NB4 (cell line): ENCODE measurements at regions not wholly inside any gene's neighbourhood (a gene's known extent, or its start where the extent isn't known, plus 50 kb on each side); places are given as distances from the start of the nearest gene placed in this dataset.

ENCODE experiments used
- MAX ChIP-seq: IDR thresholded peaks from 2 replicates; pipeline ENCODE4 v1.6.1; 2011; ENCODE audit warnings: low read depth, low read length
- POLR2A ChIP-seq: IDR thresholded peaks from 2 replicates; pipeline ENCODE4 v1.6.1; 2011; ENCODE audit warnings: mild to moderate bottlenecking; ENCODE audit not compliant: insufficient read length; ENCODE audit errors: extremely low read depth
- TF ChIP-seq, protein P1 (sequence below): IDR thresholded peaks from one replicate; pipeline ENCODE4 v1.5.1; 2012; ENCODE audit warnings: low read depth, low read length

- TF ChIP-seq, protein P1, sequence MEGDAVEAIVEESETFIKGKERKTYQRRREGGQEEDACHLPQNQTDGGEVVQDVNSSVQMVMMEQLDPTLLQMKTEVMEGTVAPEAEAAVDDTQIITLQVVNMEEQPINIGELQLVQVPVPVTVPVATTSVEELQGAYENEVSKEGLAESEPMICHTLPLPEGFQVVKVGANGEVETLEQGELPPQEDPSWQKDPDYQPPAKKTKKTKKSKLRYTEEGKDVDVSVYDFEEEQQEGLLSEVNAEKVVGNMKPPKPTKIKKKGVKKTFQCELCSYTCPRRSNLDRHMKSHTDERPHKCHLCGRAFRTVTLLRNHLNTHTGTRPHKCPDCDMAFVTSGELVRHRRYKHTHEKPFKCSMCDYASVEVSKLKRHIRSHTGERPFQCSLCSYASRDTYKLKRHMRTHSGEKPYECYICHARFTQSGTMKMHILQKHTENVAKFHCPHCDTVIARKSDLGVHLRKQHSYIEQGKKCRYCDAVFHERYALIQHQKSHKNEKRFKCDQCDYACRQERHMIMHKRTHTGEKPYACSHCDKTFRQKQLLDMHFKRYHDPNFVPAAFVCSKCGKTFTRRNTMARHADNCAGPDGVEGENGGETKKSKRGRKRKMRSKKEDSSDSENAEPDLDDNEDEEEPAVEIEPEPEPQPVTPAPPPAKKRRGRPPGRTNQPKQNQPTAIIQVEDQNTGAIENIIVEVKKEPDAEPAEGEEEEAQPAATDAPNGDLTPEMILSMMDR: no peak
- TF ChIP-seq POLR2A: no peak
- TF ChIP-seq MAX: no peak
Measured at GRCh38 chr5:33033516-33033915, 322.4 kb downstream of the NPR3 start.
